GM12878 (cell line): ENCODE measurements at regions not wholly inside any gene's neighbourhood (a gene's known extent, or its start where the extent isn't known, plus 50 kb on each side); places are given as distances from the start of the nearest gene placed in this dataset.

Experiments
- FOS ChIP-seq: IDR thresholded peaks from 3 replicates; pipeline ENCODE4 v1.6.1; 2011; ENCODE audit warnings: borderline replicate concordance; ENCODE audit not compliant: insufficient read length; ENCODE audit errors: extremely low read depth
- POLR2A ChIP-seq: IDR thresholded peaks from 2 replicates; pipeline ENCODE4 v1.6.1; 2011; ENCODE audit warnings: low read depth, mild to moderate bottlenecking, low read length
- POLR2AphosphoS5 ChIP-seq: IDR thresholded peaks from 2 replicates; pipeline ENCODE4 v1.6.1; 2011; ENCODE audit warnings: mild to moderate bottlenecking, low read length, inconsistent platforms

DNA sequence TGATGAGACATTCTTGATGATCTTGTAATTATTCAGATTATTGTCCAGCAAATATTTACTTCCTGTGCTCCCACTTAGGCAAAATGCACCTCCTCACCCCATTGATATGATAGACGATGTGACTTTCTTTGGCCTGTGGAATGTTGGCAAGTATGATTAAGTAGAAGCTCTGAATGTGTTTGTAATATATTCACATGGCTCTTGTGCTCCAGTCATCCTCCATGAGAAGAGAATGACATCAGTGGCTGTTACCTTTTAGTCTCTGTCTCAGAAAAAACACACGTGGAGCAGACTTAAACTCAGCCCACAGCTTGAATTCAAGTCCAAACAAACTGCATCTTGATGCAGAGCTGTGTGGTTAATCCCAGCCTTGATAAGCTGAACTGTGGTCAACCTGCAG, 984.3 kb upstream of the FBXO33 start:
- TF ChIP-seq POLR2A (no peak), POLR2AphosphoS5 (no peak), FOS (no peak)
